ENCODE measurements at regions not wholly inside any gene's neighbourhood (a gene's known extent, or its start where the extent isn't known, plus 50 kb on each side); places are given as distances from the start of the nearest gene placed in this dataset.

- Histone ChIP-seq H3K27me3 (ENCODE audit: low read length) (no peaks in the 10 kb centered on the region), H3K4me1 (ENCODE audit: insufficient read depth, low read length) (no peaks in the 10 kb centered on the region), H2AFZ (ENCODE audit: low read length) (peak overlapping the region; percentile 46; the same call in 1 of the 2 replicates), H3F3A (ENCODE audit: low read length, unreplicated experiment) (no peaks in the 10 kb centered on the region), H3K9me2 (replicated peaks; ENCODE audit: low read length) (no peaks in the 10 kb centered on the region), H4K20me1 (ENCODE audit: low read length) (no peaks in the 10 kb centered on the region), H3K36me3 (ENCODE audit: low read depth, low read length) (no peaks in the 10 kb centered on the region), H3K27ac (ENCODE audit: low read length) (no peak overlapping the region), H3K4me2 (ENCODE audit: low read length) (no peak overlapping the region), H3K79me2 (ENCODE audit: low read length) (no peaks in the 10 kb centered on the region), H3K9me3 (ENCODE audit: low read length) (no peaks in the 10 kb centered on the region), H3K4me3 (ENCODE audit: low read length) (no peak overlapping the region), H3K9ac (ENCODE audit: low read length) (no peak overlapping the region)
- DNase-seq (no peak), ATAC-seq (no peak)
- TF ChIP-seq EZH2phosphoT487 (IDR thresholded peaks at IDR 0.05; ENCODE audit: borderline replicate concordance, low read length) = no peak
- TF ChIP-seq EZH2 (IDR thresholded peaks at IDR 0.05; ENCODE audit: low read length, unreplicated experiment) = no peak
- no peak for TF ChIP-seq CTCF (conservative IDR thresholded peaks at IDR 0.05; ENCODE audit: low read depth, low read length)
- ChIA-PET POLR2A (ENCODE audit: unreplicated experiment) (no interaction called here), CTCF (no interaction called here)
- no TSS peak for BruUV-seq (replicated peaks)
- intact Hi-C loops (cut with micrococcal nuclease) = no loop called here
Measured at GRCh38 chr2:155696571-155696970, 636.0 kb downstream of the NR4A2 start.

GRCh38 chr2:155695505-155695904, 637.0 kb downstream of the NR4A2 start:
- Histone ChIP-seq H3K36me3 (ENCODE audit: low read depth, low read length) (no peaks in the 10 kb centered on the region), H3K9ac (ENCODE audit: low read length) (no peak overlapping the region), H3K9me3 (ENCODE audit: low read length) (no peaks in the 10 kb centered on the region), H3K9me2 (replicated peaks; ENCODE audit: low read length) (no peaks in the 10 kb centered on the region), H2AFZ (ENCODE audit: low read length) (no peak overlapping the region), H3K4me1 (ENCODE audit: insufficient read depth, low read length) (no peaks in the 10 kb centered on the region), H3F3A (ENCODE audit: low read length, unreplicated experiment) (no peaks in the 10 kb centered on the region), H4K20me1 (ENCODE audit: low read length) (no peaks in the 10 kb centered on the region), H3K79me2 (ENCODE audit: low read length) (no peaks in the 10 kb centered on the region), H3K4me2 (ENCODE audit: low read length) (no peak overlapping the region), H3K4me3 (ENCODE audit: low read length) (no peak overlapping the region), H3K27ac (ENCODE audit: low read length) (no peak overlapping the region), H3K27me3 (ENCODE audit: low read length) (no peaks in the 10 kb centered on the region)
- ATAC-seq (no peak), DNase-seq (no peak)
- intact Hi-C loops (cut with micrococcal nuclease) = no loop called here
- CTCF ChIA-PET = no interaction called here
- BruUV-seq (replicated peaks) = no TSS peak
- TF ChIP-seq EZH2phosphoT487 (IDR thresholded peaks at IDR 0.05; ENCODE audit: borderline replicate concordance, low read length) (no peak), CTCF (conservative IDR thresholded peaks at IDR 0.05; ENCODE audit: low read depth, low read length) (no peak)
- POLR2A ChIA-PET (ENCODE audit: unreplicated experiment) = no interaction called here

DNA sequence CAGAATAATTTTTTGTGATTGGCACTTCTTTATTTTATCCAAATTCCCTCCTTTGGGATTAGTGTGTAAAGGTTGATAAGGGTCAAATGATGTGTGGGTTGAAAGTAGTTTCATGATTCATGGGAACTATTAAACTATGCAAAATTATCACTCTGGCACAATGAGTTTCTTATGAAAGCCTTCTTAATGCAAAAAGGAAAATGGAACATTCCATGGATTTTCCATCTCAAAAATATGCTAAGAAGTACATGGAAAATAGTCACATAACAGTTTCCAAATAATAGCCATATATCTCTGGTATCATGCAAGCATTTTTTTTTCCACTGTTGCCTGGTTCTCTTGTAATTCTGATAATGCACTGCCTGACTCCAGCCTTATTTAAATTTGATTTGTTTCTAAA, 639.7 kb downstream of the NR4A2 start:
- POLR2A ChIA-PET (ENCODE audit: unreplicated experiment) = no interaction called here
- H3K4me2 ChIP-seq (ENCODE audit: low read length) = no peak overlapping the region
- H3K27ac ChIP-seq (ENCODE audit: low read length) = no peak overlapping the region
- no peak overlapping the region for H2AFZ ChIP-seq (ENCODE audit: low read length)
- no peaks in the 10 kb centered on the region for H3K9me3 ChIP-seq (ENCODE audit: low read length)
- no peaks in the 10 kb centered on the region for H3K9me2 ChIP-seq (replicated peaks; ENCODE audit: low read length)
- BruUV-seq (replicated peaks) = no TSS peak
- H3K4me1 ChIP-seq (ENCODE audit: insufficient read depth, low read length) = no peaks in the 10 kb centered on the region
- DNase-seq (no peak), ATAC-seq (no peak)
- no peak overlapping the region for H3K4me3 ChIP-seq (ENCODE audit: low read length)
- intact Hi-C loops (cut with micrococcal nuclease) = no loop called here
- no peaks in the 10 kb centered on the region for H4K20me1 ChIP-seq (ENCODE audit: low read length)
- H3K27me3 ChIP-seq (ENCODE audit: low read length) = 0 out of 2 replicates have a peak, but pooled peaks cover 4% of the 10 kb centered on the region
- no peaks in the 10 kb centered on the region for H3K36me3 ChIP-seq (ENCODE audit: low read depth, low read length)
- H3K79me2 ChIP-seq (ENCODE audit: low read length) = no peaks in the 10 kb centered on the region
- H3F3A ChIP-seq (ENCODE audit: low read length, unreplicated experiment) = no peaks in the 10 kb centered on the region
- CTCF ChIA-PET = no interaction called here
- no peak overlapping the region for H3K9ac ChIP-seq (ENCODE audit: low read length)
- TF ChIP-seq EZH2 (IDR thresholded peaks at IDR 0.05; ENCODE audit: low read length, unreplicated experiment) (no peak), EZH2phosphoT487 (IDR thresholded peaks at IDR 0.05; ENCODE audit: borderline replicate concordance, low read length) (no peak), CTCF (conservative IDR thresholded peaks at IDR 0.05; ENCODE audit: low read depth, low read length) (no peak)
